ENCODE measurements at regions not wholly inside any gene's neighbourhood (a gene's known extent, or its start where the extent isn't known, plus 50 kb on each side); places are given as distances from the start of the nearest gene placed in this dataset.
"Not testable (repeated sequence)": the region's sequence is repeated elsewhere in the genome, so short reads cannot be mapped to it uniquely, and the experiment has no call there.

DNA sequence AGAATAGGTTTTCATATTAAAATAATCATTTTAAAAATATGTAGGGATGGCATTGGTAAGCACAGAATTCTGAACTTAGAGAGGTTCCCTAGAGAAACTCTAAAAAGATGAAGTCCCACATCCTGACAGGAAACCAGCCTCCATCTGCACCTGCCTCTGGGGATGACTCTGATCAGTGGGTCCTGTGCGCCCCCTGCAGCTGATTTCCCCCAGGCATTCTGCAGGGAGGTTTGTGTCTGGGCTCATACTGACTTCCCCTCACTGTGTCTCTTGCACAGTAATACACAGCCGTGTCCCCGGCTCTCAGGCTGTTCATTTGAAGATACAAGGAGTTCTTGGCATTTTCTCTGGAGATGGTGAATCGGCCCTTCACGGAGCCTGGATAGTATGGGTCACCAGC, 602.9 kb downstream of the TMEM121 start:
- DNase-seq (ENCODE audit: low spot score), result no peak

DNA sequence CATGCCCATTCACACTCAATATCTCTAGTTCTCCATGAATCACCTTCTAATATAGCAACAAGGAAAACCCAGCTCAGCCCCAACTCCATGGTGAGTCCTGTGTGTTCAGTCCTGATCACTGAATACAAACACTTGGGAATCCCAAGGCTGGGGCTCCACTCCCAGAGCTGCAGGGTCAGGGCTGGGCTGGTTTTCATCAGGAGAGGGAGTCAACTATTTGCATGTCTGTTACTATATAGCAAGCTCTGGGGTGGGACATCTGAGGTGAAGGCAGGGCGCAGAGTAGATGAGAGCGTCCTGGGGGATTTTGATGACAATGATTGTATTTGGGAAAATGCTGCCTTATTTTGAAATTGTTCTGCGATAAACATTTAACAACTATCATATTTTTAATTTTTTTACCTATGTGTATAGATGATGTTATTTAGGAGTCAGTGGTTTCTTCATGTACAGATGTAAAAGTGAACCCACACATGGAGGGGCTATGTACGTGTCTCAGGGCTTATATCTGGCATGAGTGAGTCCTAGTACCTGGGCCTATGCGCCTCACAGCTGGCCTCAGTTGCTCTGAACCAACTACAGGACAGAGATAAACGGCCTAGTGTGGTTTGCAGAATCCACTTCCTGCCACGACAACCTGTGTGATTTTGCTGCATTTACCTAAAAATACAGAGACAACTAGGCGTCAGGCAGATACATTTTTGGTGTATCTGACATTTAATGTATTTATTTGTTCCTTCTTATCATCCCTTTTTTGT, 603.7 kb downstream of the TMEM121 start:
- not testable (repeated sequence) for DNase-seq (ENCODE audit: low spot score)

GRCh38 chr14:106133126-106133525, 606.7 kb downstream of the TMEM121 start:
- DNase-seq (ENCODE audit: low spot score), result not testable (repeated sequence)

DNA sequence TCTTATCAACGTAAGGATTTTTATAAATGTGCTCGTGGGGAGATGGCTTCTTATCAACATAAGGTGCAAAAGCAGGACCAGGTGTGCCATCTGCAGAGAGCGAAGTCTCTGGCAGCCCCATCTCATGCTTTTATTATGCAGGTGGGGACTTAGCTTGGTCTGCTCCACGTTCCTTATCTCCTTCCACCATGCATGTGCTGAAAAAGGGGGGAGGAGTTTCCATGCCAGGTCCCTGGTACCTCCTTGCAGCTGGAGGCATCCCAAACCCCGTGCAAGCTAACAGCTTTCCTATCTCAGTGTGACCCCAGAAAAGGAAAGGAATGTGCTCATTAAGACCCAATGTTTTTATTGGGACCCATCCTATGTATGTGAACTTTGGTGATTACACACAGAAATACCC, 608.5 kb downstream of the TMEM121 start:
- no peak for DNase-seq (ENCODE audit: low spot score)

DNA sequence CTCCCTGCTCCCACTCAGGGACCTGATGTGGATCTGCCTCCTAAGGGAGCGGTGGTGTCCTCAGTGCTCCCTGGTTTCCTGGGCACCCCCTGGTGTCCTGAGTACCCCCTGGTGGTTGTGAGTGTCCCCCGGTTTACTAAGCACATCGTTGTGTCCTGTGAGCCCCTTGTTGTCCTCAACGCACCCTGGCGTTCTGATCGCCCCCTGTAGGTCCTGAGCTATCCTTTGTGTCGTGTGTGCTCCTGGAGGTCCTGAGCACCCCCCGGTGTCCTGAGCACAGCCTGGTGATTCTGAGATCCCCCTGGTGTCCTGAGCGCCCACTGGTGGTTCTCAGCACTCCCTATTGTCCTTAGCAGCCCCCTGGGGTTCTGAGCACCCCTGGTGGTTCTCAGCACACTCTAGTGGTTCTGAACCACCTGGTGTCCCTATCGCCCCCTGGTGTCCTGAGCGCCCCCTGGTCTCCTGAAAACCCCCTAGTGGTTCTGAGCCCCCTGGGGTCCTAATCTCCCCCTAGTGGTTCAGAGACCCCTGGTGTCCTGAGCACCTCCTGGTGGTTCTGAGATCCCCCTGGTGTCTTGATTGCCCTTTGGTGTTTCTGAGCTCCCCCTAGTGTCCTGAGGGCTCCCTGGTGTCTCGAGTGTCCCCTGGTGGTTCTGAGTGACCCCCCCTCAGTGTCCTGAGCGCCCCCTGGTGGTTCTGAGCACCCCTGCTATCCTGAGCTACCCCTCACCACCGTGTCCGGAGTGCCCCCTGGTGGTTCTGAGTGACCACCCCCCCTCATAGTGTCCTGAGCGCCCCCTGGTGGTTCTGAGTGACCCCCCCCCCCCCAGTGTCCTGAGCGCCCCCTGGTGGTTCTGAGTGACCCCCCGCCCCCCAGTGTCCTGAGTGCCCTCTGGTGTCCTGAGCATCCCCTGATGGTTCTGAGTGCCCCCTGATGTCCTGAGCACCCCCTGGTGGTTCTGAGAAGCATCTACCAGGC, 615.1 kb downstream of the TMEM121 start:
- no peak for DNase-seq (ENCODE audit: low spot score)

- not testable (repeated sequence) for DNase-seq (ENCODE audit: low spot score)
Measured at GRCh38 chr14:106145731-106146130, 619.3 kb downstream of the TMEM121 start.

DNA sequence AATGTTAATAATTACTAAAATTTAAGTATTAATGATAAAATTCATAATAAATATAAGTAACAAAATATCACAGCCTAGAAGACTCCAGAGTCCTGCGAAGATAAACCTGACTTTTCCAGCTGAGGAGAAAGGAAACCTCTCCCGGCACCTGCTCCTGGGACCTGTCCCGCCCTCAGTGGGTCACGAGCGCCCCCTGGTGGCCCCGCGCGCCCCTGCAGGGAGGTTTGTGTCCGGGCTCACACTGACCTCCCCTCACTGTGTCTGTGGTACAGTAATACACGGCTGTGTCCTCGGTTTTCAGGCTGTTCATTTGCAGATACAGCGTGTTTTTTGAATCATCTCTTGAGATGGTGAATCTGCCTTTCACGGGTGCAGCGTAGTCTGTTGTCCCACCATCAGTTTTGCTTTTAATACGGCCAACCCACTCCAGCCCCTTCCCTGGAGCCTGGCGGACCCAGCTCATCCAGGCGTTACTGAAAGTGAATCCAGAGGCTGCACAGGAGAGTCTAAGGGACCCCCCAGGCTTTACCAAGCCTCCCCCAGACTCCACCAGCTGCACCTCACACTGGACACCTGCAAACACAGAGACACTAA, 627.1 kb downstream of the TMEM121 start:
- DNase-seq (ENCODE audit: low spot score), result not testable (repeated sequence)

DNA sequence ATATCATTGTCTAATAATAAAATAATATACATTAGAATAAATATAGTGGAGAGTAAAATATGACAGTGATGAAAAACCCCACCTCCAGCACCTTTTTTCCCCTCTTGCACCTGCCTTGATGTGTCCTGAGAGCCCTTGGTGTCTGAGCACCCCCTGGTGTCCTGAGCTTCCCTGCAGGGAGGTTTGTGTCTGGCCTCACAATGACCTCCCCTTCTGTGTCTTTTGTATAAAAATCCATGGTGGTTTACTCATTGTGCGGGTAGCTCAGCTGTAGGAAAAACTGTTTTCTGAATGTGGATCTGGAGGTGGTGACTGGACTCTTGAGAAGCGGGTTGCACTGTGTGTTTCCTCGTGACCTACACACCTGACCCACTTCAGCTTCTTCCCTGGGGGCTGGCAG, 636.9 kb downstream of the TMEM121 start:
- DNase-seq (ENCODE audit: low spot score), result no peak

DNA sequence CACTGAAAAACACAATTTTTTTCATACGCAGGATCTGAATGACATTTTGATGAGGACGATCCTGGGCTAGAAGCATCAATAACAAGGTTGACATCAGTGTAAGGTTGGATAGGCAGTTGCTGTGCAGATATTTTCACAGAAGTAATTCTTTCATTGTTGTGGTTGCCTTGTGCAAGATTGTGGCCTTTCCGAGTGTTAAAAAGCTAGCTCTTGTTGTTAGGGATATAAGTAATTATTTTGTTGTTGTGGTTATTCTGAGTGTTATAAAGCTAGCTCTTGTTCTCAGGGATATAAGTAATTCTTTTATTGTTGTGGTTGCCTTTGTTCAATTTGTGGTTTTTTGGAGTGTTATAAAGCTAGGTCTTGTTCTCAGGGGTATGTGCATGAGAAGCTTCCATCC, 637.4 kb downstream of the TMEM121 start:
- DNase-seq (ENCODE audit: low spot score), result not testable (repeated sequence)

GRCh38 chr14:106166232-106166631, 639.8 kb downstream of the TMEM121 start:
- no peak for DNase-seq (ENCODE audit: low spot score)

DNA sequence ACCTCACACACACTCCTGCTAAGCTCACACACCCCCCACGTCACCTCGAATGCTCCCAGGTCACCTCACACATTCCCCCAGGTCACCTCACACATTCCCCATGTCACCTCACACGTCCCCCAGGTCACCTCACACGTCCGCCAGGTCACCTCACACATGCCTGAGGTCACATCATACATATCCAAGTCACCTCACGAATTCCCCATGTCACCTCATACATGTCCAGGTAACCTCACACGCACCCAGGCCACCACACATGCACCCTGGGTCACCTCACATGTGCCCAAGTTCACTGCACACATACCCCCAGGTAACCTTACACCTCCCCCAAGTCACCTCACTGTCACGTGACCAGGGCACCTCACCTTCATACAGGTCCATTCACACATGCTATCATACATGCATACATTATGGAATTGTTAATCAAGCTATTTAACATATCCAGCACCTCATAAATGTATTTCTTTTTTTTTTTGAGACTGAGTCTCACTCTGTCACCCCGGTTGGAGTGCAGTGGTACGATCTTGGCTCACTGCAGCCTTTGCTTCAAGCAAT, 640.3 kb downstream of the TMEM121 start:
- no peak for DNase-seq (ENCODE audit: low spot score)

- not testable (repeated sequence) for DNase-seq (ENCODE audit: low spot score)
Measured at GRCh38 chr14:106170163-106170658, 643.8 kb downstream of the TMEM121 start.

- no peak for DNase-seq (ENCODE audit: low spot score)
Measured at GRCh38 chr14:106174206-106174605, 647.8 kb downstream of the TMEM121 start.

- DNase-seq (ENCODE audit: low spot score), result not testable (repeated sequence)
Measured at GRCh38 chr14:106177266-106178246, 651.2 kb downstream of the TMEM121 start.

DNA sequence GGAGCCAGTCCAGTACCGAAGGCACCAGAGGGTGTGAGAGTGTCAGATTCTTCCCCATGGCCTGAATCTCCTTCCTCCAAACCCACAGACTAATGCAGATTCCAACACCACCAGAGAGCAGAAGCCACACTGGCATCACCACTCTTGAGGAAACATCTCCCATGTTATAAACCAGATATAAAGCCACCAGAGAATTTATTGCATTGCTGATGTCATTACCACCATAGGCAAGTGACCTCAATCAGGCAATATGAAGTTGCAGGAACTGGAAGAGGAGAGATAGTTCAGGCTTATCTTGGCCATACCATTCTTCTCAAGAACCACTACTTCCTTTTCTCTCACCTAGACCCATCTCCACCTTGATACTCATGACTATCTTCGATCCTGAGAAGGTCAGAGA, 653.4 kb downstream of the TMEM121 start:
- DNase-seq (ENCODE audit: low spot score), result no peak

DNA sequence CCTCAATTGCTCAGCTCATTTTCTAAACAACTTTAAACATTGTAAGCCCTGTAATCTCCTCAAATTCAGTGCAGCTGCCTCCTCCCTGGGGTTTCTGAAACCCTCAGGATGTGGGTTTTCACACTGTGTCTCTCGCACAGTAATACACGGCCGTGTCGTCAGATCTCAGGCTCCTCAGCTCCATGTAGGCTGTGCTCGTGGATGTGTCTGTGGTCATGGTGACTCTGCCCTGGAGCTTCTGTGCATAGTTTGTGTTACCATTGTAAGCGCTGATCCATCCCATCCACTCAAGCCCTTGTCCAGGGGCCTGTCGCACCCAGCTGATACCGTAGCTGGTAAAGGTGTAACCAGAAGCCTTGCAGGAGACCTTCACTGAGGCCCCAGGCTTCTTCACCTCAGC, 658.4 kb downstream of the TMEM121 start:
- DNase-seq (ENCODE audit: low spot score), result not testable (repeated sequence)

- DNase-seq (ENCODE audit: low spot score), result not testable (repeated sequence)
Measured at GRCh38 chr14:106185174-106185836, 658.9 kb downstream of the TMEM121 start.

GRCh38 chr14:106185837-106186233, 659.5 kb downstream of the TMEM121 start:
- DNase-seq (ENCODE audit: low spot score), result no peak

DNA sequence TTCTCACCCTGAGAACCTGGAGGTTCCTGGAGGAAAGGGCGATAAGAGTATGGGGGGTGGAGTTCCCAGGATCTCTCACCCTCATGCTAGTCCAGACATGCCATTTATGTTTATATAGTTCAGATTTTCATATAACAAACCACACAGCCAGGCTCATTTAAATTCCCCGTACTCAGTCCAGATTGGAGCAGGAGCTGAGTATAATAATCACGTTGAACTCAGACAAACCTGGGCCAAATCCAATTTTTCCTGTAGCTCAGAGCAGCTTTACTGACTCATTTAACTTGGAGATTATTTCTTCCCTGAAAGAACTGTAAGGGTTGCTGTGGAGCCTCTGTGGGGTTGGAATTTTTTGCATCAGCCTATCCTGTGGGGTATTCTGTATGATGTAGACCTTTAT, 660.8 kb downstream of the TMEM121 start:
- no peak for DNase-seq (ENCODE audit: low spot score)

DNA sequence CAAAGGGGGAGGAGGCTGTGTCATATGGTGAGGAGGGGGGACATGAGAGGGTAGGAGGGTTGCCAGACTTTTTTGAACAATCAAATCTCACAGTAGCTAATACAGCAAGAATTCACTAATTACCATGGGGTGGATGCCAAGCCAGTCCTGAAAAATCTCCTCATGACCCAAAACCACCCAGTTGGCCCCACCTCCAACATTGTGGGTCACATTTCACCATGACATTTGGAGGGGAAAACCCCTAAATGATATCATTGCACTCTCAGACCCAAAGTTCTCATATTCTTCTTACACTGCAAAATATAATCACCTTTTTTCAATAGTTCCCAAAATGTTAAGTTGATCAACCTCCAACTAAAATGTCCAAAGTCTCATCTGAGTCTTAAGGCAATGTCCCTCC, 666.3 kb downstream of the TMEM121 start:
- DNase-seq (ENCODE audit: low spot score), result not testable (repeated sequence)

All from left forelimb (tissue), 1 donor.